ENCODE measurements at regions not wholly inside any gene's neighbourhood (a gene's known extent, or its start where the extent isn't known, plus 50 kb on each side); places are given as distances from the start of the nearest gene placed in this dataset.
"Not testable (repeated sequence)": the region's sequence is repeated elsewhere in the genome, so short reads cannot be mapped to it uniquely, and the experiment has no call there.

GRCh38 chr13:90261343-90261742 is 1086.1 kb upstream of the MIR17HG start:
- Histone ChIP-seq H3K9me3 (ENCODE audit: control insufficient read depth, low read length) (no peaks in the 10 kb centered on the region), H3K79me2 (no peaks in the 10 kb centered on the region), H3K4me2 (ENCODE audit: low read length) (no peak overlapping the region), H3K9ac (no peak overlapping the region), H3K36me3 (ENCODE audit: control insufficient read depth, insufficient read depth, low read length) (no peaks in the 10 kb centered on the region), H3K27ac (no peak overlapping the region), H3K4me1 (no peaks in the 10 kb centered on the region), H2AFZ (no peak overlapping the region), H3K27me3 (ENCODE audit: control insufficient read depth, insufficient read depth, low read length) (no peaks in the 10 kb centered on the region), H3K4me3 (ENCODE audit: low read depth, low read length) (no peak overlapping the region)
- TF ChIP-seq CTCF (IDR thresholded peaks at IDR 0.05) = no peak

- TF ChIP-seq CTCF (IDR thresholded peaks at IDR 0.05) = no peak
- Histone ChIP-seq H3K79me2 (no peaks in the 10 kb centered on the region), H3K27ac (no peak overlapping the region), H3K9me3 (ENCODE audit: control insufficient read depth, low read length) (no peaks in the 10 kb centered on the region), H3K36me3 (ENCODE audit: control insufficient read depth, insufficient read depth, low read length) (no peaks in the 10 kb centered on the region), H3K4me1 (no peaks in the 10 kb centered on the region), H3K9ac (no peak overlapping the region), H3K27me3 (ENCODE audit: control insufficient read depth, insufficient read depth, low read length) (no peaks in the 10 kb centered on the region), H3K4me3 (ENCODE audit: low read depth, low read length) (no peak overlapping the region), H3K4me2 (ENCODE audit: low read length) (no peak overlapping the region), H2AFZ (no peak overlapping the region)
These were observed 1077.3 kb upstream of the MIR17HG start for GRCh38 chr13:90270226-90270625.

GRCh38 chr13:90272356-90272755 is 1075.1 kb upstream of the MIR17HG start:
- Histone ChIP-seq H3K36me3 (ENCODE audit: control insufficient read depth, insufficient read depth, low read length) (no peaks in the 10 kb centered on the region), H3K4me3 (ENCODE audit: low read depth, low read length) (no peak overlapping the region), H3K9ac (no peak overlapping the region), H3K27ac (no peak overlapping the region), H3K79me2 (no peaks in the 10 kb centered on the region), H3K4me1 (no peaks in the 10 kb centered on the region), H3K27me3 (ENCODE audit: control insufficient read depth, insufficient read depth, low read length) (no peaks in the 10 kb centered on the region), H2AFZ (no peak overlapping the region), H3K9me3 (ENCODE audit: control insufficient read depth, low read length) (no peaks in the 10 kb centered on the region), H3K4me2 (ENCODE audit: low read length) (no peak overlapping the region)
- TF ChIP-seq CTCF (IDR thresholded peaks at IDR 0.05) = no peak

- Histone ChIP-seq H3K27ac (no peak overlapping the region), H3K4me1 (no peaks in the 10 kb centered on the region), H2AFZ (no peak overlapping the region), H3K27me3 (ENCODE audit: control insufficient read depth, insufficient read depth, low read length) (no peaks in the 10 kb centered on the region), H3K9ac (no peak overlapping the region), H3K79me2 (no peaks in the 10 kb centered on the region), H3K36me3 (ENCODE audit: control insufficient read depth, insufficient read depth, low read length) (no peaks in the 10 kb centered on the region), H3K4me3 (ENCODE audit: low read depth, low read length) (no peak overlapping the region), H3K4me2 (ENCODE audit: low read length) (no peak overlapping the region), H3K9me3 (ENCODE audit: control insufficient read depth, low read length) (no peaks in the 10 kb centered on the region)
- TF ChIP-seq CTCF (IDR thresholded peaks at IDR 0.05) = no peak
These were observed 1071.3 kb upstream of the MIR17HG start for GRCh38 chr13:90276216-90276615.

- H3K79me2 ChIP-seq; H3K4me1 ChIP-seq; H3K9me3 ChIP-seq (ENCODE audit: control insufficient read depth, low read length); H3K27ac ChIP-seq; H3K27me3 ChIP-seq (ENCODE audit: control insufficient read depth, insufficient read depth, low read length); H3K36me3 ChIP-seq (ENCODE audit: control insufficient read depth, insufficient read depth, low read length); H3K9ac ChIP-seq; H3K4me3 ChIP-seq (ENCODE audit: low read depth, low read length); H3K4me2 ChIP-seq (ENCODE audit: low read length); H2AFZ ChIP-seq: not testable (repeated sequence)
These were observed 1069.3 kb upstream of the MIR17HG start for GRCh38 chr13:90278231-90278630.

Measured in parathyroid adenoma (tissue), 2 donors.